HG03139 (cell line): ENCODE measurements at regions not wholly inside any gene's neighbourhood (a gene's known extent, or its start where the extent isn't known, plus 50 kb on each side); places are given as distances from the start of the nearest gene placed in this dataset.

Experiments
- ATAC-seq: cut with Tn5 transposase; IDR thresholded peaks from one replicate; pipeline ENCODE4 v1.9.1; 2021; ENCODE audit not compliant: unreplicated experiment

GRCh38 chr5:60205071-60205470, 311.5 kb upstream of the PDE4D start:
- no peak for ATAC-seq

DNA sequence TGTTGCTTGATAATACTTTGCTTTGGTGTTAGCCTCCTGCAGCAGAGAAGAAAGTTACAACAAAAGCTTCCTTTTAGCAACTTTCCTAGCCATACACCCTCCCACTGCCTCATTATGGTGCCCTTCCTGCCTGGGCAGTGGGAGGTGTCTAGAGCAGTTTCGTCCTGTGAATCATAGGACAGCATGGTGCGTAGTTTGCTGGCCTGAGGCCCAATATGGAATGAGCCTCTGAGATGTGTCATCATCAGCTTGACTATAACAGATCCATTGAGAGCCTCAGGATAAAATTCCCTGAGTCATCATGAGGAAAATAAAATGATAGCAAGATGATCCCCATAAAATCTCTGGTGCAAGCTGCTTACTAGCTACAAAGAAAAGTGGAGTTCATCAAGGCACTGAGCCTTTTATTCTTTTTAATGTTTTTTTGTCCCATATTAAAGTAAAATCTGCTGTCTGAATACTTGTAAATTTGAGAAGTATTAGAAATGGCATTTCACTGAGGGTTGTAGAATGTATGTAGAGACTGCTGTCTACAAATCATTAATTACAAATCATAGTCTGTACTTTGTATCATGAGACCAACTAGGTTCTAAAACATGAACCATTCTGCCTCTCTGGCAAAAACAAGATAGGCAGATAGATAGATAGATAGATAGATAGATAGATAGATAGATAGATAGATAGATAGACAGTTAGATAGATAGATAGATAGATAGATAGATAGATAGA, 303.0 kb upstream of the PDE4D start:
- ATAC-seq: no peak

- no peak for ATAC-seq
Measured at GRCh38 chr5:60195551-60195950, 302.0 kb upstream of the PDE4D start.

DNA sequence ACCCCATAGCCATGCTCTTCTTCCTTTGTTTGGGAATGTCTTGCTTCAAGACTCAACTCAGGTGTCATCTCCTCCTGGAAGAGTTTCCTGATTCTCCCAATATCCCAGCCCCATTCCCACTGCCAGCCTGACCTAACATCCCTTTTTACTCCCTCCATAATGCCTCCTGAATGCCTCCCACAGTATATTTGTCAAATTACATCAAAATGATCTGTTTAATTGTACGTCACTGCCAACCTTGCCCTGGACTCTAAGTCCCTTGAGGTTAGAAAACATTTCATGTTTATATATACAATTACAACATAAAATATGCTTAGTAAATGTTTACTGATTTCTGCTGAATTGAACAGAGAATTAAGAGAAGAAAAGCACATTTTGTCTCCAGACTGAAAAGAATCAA, 301.6 kb upstream of the PDE4D start:
- no peak for ATAC-seq

GRCh38 chr5:60185231-60186099, 291.9 kb upstream of the PDE4D start:
- ATAC-seq: no peak

GRCh38 chr5:60184606-60185005, 291.1 kb upstream of the PDE4D start:
- ATAC-seq: no peak

GRCh38 chr5:60183881-60184280, 290.4 kb upstream of the PDE4D start:
- ATAC-seq: peak; percentile 66

DNA sequence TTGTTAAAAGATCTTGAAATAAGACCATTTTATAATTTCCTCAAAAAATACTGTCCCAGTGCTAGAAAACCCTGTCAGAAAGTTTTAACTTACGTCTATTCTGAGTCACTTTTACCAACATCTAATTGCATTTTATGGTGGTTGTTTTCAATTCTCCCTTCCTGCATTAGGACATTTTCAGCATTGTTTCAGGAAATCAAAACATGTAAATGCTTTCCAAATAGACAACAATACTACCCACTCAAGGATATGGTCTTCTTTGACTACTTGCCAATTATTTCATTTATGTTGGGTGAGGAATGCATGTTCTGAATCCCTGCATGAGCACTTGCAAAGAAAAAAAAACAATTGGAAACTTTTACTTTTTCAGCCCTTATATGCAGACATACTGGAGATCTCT, 284.6 kb upstream of the PDE4D start:
- no peak for ATAC-seq

DNA sequence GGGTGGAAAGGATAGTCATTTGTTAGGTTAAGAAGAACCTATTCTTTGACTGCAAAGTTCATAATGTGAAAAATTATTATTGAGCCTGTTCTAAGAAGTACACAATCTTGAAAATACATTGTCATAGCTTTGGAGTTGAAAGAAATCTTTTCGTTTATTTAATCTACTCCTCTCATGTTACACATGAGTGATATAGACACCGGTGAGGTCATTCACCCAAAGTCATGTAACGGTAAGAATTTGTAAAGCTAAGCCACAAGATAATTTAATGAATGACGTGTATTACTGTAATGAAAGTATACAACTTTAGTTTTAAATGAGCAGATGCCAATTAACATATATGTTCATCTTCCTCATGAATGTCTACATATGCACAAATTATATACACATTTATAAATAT, 284.1 kb upstream of the PDE4D start:
- no peak for ATAC-seq

DNA sequence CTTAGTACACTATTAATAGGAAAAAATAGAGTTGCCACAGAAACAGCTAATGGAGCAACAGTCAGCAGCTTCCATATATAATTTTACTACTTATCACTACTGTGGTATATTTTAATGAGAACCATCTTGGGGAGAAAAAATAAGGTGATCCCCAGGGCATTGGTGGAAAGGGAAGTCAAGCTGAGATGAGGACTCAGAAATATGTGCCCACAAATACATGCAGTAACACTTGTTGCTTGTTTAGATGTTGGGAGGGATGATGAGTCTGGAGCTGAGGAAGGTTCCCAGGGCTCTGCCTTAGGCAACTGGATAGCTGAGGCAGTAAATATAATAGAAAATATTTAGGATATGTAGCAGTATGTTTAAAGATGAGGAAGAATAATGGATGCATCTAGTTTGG, 280.1 kb upstream of the PDE4D start:
- no peak for ATAC-seq

DNA sequence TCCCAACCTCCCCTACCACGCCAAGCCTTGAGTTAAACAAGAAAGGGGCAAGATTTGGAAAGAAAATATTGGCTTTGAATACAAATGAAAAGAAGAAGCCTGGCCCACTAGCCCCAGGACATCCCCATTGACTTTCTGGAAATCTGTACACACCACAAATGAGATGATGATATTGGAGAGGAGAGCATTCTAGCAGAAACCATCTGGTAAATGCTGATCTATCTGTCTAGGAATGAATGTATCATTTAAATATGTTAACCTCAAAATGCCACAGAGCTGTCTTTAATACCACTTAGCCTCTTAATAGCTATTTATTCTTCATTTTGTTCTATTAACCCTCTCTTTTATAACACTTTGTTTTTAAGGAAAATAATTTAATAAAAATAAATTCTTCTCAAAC, 270.2 kb upstream of the PDE4D start:
- no peak for ATAC-seq

DNA sequence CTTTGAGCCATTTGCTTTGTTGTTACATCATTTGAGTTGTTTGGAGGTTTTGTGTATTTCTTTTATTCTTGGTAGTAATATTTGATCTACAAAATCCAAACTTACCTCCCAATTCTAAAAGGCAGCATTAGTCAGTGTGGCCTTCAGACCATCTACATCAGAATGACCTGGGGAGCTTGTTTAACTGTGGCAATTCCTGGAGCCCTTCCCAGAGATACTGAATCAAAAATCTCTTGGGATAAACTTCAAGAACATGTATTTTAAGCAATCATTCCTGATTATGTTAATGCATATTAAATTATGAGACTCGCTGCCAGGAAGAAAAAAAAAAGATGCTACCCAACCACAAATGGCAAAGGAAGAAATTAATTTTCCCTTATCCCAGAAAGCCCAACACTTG, 268.9 kb upstream of the PDE4D start:
- no peak for ATAC-seq

GRCh38 chr5:60161340-60161934, 267.9 kb upstream of the PDE4D start:
- peak; percentile 77 for ATAC-seq

DNA sequence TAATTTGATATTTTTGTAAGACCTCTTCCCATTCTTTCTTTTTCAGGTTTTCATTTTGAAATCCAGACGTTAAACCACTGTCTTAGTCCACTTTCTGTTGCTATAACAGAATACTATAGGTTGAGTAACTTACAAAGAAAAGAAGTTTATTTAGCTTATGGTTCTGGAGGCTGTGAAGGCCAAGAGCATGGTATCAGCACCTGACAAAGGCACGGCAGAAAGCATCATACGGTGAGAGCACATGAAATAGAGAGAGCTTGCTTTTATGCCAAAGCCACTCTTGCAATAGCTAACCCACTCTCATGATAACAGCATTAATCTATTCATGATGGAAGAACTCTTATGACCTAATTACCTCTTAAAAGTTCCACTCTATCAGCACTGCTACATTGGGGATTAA, 255.6 kb upstream of the PDE4D start:
- ATAC-seq: no peak

GRCh38 chr5:60148366-60148765, 254.8 kb upstream of the PDE4D start:
- ATAC-seq: no peak

GRCh38 chr5:60147791-60148190, 254.3 kb upstream of the PDE4D start:
- no peak for ATAC-seq

- ATAC-seq: no peak
Measured at GRCh38 chr5:60143942-60144549, 250.5 kb upstream of the PDE4D start.

DNA sequence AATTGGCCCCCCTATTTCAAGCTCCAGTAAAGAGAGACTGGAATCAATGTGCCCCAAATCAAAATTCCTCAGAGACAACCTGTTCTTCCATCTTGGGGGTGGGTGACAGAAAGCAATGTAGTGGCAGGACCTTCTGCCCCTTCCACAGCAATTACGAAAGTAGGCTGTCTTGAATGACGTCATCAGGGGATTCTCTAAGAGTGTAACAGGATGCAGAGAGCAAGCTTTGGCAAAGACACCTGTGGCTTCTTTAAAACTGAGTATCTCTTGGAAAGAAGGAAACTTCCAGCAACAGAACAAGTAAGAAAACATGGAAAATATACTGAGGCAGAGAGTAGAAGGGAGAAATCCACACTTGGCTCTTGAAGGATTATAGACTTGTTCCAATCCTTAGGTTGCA, 247.6 kb upstream of the PDE4D start:
- ATAC-seq: no peak

GRCh38 chr5:60136841-60137240, 243.3 kb upstream of the PDE4D start:
- no peak for ATAC-seq

DNA sequence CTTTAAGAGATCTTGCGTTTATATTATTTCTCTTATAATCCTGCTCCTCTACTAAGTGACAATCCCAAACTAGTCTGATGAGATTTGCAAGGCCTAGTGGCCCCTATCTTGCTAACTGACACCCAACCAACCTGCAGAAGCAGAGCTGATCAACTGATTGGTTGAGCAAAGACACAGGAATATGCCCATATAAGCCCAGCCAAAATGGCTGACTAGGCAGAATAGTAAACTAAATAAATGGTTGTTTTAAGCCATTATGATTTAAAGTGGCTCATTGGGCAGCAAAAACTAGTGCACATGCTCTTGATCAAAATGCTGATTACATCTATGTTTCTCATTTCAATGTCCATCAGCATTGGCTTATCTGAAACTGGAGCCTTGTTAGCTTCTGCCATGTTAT, 238.0 kb upstream of the PDE4D start:
- ATAC-seq: no peak

DNA sequence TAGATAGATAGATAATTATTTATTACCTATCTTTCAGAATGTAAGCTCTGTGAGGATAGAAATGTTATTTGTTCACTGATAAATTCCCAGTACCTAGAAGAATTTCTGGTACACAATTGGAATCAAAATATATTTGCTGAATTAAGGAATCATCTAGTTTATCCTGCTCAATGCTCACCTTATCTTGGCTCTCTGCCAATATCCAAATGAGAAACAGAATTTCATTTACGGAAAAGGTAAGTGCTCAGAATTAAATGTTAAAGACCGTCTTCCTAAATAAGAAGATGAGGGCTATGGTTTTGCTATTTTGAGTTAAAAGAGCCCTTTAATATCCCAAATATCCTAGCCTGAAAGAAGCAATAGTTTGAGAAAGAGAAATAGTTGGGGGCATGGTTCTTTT, 232.1 kb upstream of the PDE4D start:
- no peak for ATAC-seq
